ENCODE measurements at regions not wholly inside any gene's neighbourhood (a gene's known extent, or its start where the extent isn't known, plus 50 kb on each side); places are given as distances from the start of the nearest gene placed in this dataset.

DNA sequence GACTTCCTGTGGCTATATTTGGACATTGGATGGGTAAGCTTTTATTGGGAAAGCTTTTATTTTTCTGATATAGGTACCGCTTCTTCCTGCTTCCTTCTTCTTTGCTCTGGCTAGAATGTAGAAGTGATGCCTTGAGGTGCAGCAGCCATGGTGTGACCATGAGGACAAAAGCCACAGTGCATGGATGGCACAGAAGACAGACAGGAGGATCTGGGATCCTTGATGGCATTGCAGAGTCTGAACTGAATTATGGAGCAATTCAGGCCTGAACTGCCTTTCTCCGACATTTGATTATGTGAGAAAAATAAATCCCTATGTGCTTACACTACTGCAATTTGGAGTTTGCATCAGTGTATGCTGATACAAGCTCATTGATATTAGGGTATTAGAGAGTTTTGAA is 191.3 kb upstream of the CRY1 start:
- DNase-seq = no peak

DNA sequence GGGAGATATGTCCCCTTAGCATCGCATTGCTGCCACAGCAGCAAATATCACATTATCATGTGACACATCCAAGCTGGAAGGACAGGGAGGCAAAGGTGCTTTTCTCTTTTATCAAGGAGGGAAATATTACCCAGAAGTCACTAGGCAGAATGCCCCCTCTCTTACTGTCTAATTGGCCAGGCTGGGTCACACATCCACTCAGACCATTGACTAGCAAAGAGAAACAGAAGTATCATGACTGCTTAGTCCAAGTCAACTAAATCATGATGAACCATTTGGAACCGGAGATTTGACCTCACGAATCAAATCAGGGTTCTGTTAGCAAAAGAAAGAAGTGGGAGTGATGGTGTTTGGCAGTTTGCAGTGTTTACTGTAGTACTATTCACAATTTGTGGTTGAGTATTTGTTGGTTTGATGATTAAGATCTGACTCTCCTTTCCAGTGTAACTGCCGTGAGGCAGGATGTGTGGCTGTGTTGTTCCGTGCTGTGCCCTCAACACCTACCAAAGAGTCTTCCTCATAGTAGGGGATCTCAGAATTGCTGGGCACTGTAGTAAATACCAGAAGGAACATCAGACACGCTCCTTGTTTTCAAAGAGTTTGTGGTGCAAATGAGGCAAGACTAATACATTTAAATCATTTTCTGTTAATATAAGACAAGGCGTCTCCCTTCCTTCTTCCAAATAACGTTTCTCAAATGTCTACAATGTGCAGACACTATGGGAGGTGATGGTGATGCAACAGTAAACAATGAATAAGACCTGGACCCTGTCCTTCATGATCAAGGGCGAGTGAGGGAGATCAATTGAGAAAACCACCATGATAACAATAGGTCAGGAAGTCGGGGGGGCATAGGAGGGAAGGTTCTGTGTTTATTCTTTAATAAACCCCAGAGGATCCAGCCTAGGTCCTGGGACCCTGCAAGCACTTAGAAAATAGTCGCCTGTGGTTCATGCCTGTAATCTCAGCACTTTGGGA is 194.4 kb upstream of the CRY1 start:
- DNase-seq = peak; percentile 4

- DNase-seq = no peak
Observed at GRCh38 chr12:107288414-107289127, 195.2 kb upstream of the CRY1 start.

GRCh38 chr12:107291018-107291417 is 197.7 kb upstream of the CRY1 start:
- no peak for DNase-seq

GRCh38 chr12:107296681-107297089 is 203.3 kb upstream of the CRY1 start:
- no peak for DNase-seq

DNA sequence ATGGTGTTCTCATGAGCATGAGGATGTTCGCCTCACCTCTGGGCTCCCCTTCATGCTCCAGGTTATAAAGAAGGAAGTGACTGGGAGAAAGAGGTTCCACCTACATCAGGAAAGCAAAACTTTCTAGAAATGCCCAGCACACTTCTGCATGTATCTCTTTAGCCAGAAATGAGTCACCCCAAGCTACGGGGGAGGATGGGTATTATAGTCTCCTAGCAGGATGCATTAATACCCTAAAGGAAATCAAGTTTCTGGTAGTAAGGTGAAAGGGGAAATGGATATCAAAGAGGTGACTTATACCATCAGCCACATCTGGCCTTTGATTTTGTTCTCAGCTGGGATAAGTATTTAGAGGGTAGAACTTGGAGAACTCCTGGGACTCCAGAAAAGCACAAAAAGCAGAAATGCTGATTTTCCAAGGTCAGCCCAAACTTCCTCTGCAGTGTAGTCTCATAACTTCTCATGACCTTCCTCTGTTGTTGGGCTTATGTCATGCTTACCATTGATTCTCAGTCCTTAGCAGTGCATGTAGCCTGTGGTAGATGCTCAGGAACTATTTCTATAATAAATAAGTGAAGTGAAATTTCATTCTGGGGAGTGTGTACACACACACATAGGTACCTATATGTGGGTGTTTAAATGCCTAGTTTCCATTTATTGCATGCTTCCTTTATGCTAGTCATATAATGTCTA is 209.4 kb upstream of the CRY1 start:
- DNase-seq = no peak

GRCh38 chr12:107304588-107305532 is 211.5 kb upstream of the CRY1 start:
- DNase-seq = no peak

DNA sequence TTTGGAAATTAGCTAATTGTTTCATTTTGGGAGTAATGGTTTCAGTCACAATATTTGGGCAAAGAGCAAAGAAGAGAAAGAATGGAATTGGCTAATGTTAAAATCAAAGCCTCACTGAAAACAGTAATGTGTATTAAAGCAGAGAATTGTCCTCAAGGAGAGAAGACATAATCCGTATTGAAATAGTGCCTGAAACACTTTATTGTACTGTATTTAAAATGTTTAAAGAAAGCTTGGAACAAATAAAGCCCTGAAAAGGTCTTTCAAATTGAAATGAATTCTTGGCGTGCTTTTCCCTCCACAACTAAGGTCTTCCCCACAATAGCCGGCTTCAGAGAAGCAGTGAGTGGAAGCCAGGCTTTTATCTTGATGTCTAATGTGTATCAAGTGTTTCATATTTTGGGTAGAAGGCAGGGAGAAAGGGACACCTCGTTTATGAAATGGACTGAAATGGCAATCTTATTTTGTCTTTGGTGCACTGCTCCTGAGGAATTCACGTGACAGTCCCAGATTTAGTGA is 212.9 kb upstream of the CRY1 start:
- no peak for DNase-seq

DNA sequence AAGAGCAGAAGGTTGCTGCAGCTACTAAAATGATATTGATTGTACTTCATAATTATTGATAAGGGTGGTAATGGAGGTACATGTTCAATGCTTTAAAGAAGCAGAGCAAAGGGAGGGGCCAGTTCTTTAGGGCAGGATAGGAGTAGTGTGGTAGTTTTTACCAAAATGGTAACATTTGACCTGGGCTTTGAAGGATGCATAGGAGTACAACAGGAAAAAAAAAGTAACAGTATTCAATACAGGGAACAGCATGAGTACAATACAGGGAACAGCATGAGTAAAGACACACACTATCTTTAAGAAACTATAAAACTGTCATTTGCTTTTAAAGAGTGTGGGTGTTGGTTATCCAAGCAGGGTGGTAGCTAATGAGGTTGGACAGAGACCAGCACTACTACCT is 215.0 kb upstream of the CRY1 start:
- no peak for DNase-seq

DNA sequence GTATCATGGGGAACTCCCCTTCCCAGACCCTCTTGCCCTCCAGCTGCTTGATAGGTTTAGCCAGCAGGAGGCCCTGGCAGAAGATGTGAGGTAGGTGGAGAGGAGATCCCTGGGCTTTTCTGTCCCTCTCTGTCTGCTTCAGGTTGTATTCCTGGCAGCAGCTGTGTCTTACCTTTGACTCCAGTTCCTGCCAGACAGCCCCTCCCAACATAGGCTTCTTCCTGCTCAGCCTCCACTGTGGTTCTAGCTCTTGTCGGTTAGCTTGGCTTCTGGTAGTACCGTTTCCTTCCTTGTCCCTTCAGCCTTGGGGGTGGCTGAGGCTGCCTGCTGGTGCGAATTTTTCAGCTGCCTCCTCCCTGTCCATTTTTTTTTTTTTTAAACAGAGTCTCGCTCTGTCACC is 215.7 kb upstream of the CRY1 start:
- peak; percentile 71 for DNase-seq

GRCh38 chr12:107310621-107311020 is 217.3 kb upstream of the CRY1 start:
- DNase-seq = no peak

DNA sequence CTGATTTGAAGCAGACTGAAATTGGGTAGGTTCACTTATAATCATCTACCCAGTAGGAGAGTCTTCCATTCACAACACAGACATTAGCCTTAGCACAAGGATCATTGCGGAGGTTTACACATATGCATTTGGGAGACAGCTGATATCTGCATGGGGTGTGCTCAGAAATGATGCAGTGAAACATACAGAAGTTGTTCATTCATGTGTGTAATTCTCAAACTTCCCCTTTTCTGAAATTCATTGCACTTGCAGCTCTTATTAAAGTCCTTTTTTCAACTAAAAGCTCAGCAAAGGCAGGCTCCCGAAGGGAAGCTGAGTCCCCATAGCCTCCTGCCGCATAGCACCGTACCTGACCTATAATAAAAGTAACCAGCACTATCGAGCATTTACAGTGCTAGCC is 218.3 kb upstream of the CRY1 start:
- DNase-seq = peak; percentile 52

DNA sequence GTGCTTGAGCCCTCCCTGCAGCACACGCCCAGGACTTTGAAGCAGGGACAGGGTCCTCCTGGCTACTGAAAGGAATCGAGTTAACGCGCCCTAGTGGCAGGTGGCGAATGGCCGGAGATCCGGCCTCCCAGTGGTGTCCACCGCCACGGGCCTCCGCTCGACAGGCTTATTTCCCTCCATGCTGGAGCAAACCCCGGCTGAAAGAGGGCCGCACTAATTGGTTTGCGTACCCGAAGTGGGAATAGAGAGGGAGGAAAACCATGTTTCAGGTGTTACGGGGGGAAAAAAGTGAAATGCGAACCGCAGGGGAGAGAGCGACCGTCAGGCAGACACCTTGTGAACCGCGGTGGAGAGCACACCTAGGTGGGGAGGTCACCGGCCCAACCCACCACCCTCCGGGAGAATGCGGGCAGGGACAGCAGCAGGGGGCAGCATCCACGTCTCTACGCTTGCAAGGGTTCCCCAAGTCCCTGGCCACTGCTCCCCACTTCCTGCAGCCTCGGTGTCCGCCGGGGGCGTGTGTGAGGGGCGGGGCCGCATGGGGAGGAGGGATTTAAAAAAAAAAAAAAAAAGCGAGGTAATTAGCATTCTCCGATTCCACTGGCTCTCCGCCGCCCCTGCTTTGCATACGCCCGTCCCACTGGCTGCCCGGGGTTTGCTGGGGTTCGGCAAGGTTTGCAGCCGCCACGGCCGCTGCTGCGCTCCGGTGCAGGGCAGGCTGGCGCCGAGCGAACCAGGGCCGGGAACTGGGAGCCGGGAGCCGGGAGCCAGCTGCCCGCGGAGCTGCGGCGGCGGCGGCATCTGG is 224.6 kb upstream of the CRY1 start:
- peak; percentile 97 for DNase-seq

DNA sequence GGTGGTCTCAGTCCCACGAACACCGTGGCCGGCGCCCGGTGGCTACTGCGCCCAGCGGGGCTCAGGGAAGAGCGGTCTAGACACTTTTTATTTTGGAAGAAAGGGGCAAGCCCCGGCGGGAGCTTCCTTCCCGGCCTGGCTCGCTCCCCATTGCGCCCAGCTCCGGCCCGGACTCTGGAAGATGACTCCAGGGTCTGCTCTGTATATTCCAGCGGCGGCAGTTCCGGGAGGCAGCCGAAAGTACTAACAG is 225.1 kb upstream of the CRY1 start:
- DNase-seq = no peak

DNA sequence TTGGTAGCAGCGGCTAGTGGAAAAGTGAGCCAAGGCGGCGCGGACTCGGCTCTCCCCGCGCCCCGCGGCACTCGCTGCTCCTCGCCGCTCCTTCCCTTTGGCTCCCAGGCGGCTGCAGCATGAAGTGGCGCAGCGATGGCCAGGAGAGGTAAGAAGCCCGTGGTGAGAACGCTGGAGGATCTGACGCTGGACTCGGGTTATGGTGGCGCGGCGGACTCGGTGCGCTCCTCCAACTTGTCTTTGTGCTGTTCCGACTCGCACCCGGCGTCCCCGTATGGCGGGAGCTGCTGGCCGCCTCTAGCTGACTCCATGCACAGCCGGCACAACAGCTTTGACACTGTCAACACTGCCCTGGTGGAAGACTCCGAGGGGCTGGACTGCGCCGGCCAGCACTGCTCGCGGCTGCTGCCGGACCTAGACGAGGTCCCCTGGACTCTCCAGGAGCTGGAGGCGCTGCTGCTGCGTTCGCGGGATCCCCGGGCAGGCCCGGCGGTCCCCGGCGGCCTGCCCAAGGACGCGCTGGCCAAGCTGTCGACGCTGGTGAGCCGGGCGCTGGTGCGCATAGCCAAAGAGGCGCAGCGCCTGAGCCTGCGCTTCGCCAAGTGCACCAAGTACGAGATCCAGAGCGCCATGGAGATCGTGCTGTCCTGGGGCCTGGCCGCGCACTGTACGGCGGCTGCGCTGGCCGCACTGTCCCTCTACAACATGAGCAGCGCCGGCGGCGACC is 225.6 kb upstream of the CRY1 start:
- DNase-seq = peak; percentile 61

- DNase-seq = peak; percentile 37
Observed at GRCh38 chr12:107319533-107320032, 226.2 kb upstream of the CRY1 start.

DNA sequence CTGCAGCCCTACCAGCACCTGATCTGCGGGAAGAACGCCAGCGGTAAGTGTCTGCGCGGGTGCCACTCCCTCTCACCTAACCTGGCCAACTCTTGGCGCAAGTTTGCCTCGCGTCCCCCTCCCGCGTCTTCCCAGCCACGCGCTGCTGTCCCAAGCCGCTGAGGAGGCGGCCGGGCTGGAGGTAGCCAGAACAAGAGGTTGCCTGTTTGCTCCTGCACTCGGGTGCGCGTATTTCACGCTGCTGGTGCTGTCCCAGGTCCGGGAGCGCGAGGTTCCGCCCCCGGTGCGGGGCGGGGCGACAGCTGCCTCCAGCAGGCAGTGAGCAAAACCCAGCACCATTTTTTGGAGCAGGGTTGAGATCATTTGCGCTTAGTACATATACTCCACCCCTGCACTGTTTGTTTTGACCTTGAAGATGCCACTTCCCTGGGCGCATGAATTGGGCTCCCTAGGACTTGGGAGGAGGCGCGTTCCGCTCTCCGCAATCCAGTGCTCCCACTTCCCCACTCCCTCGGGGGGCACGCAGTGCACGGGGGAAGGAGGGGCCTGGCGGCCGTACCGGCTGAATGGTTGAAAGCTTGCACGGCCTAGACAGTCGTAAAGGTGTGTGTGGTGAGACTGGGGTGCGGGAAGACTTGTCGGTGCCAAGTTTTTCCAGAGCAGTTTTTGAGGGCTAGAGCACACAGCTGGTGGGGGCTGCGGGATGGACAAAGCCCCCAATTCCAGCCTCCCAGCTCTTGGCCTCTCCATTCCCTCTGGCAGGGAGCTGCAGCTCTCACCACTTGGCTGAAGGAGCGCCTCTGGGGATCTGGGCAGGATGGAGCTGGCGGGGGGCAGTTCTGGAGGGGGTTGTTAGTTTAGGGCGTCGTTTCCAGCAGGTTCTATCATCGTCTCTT is 226.9 kb upstream of the CRY1 start:
- DNase-seq = peak; percentile 70

- peak; percentile 80 for DNase-seq
Observed at GRCh38 chr12:107320929-107321631, 227.7 kb upstream of the CRY1 start.

DNA sequence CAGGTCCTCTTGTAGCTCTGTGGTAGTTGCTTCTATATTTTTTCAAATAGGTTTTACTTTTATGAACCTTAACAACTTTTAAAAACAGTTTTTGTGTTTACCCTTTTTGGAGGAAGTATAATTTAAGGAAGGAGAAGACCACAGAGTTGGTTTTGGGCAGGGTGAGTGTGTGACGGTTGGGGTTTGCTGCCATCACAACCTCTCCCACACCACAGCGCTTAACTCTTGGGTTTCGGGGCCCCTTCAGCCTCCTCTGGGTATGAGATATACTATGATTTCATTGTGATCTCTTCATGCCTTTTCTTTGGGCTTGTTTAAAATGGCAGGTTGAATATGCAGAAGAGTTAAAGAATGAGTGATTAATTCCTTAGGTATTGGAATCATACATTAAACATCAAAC is 228.7 kb upstream of the CRY1 start:
- DNase-seq = peak; percentile 86
